WI38 (cell line): ENCODE measurements at regions not wholly inside any gene's neighbourhood (a gene's known extent, or its start where the extent isn't known, plus 50 kb on each side); places are given as distances from the start of the nearest gene placed in this dataset.

Experiments
- H3K4me3 ChIP-seq: 2 replicates; pipeline ENCODE4 v1.5.1; 2011; ENCODE audit warnings: low read depth, mild to moderate bottlenecking, control low read depth, low read length
- TF ChIP-seq, protein P1 (sequence below): IDR thresholded peaks from 2 replicates; pipeline ENCODE4 v1.5.1; 2012; ENCODE audit warnings: low read depth, mild to moderate bottlenecking, control low read depth, low read length

GRCh38 chr11:96785073-96785472 lies 395.3 kb downstream of the JRKL start:
- H3K4me3 ChIP-seq, result no peak overlapping the region
- TF ChIP-seq, protein P1, sequence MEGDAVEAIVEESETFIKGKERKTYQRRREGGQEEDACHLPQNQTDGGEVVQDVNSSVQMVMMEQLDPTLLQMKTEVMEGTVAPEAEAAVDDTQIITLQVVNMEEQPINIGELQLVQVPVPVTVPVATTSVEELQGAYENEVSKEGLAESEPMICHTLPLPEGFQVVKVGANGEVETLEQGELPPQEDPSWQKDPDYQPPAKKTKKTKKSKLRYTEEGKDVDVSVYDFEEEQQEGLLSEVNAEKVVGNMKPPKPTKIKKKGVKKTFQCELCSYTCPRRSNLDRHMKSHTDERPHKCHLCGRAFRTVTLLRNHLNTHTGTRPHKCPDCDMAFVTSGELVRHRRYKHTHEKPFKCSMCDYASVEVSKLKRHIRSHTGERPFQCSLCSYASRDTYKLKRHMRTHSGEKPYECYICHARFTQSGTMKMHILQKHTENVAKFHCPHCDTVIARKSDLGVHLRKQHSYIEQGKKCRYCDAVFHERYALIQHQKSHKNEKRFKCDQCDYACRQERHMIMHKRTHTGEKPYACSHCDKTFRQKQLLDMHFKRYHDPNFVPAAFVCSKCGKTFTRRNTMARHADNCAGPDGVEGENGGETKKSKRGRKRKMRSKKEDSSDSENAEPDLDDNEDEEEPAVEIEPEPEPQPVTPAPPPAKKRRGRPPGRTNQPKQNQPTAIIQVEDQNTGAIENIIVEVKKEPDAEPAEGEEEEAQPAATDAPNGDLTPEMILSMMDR, result no peak

- TF ChIP-seq, protein P1, result no peak
- H3K4me3 ChIP-seq, result no peak overlapping the region
Observed at GRCh38 chr11:96794152-96794551, 404.3 kb downstream of the JRKL start.

- H3K4me3 ChIP-seq, result no peak overlapping the region
- TF ChIP-seq, protein P1, result no peak
Observed at GRCh38 chr11:96798445-96798844, 408.6 kb downstream of the JRKL start.

DNA sequence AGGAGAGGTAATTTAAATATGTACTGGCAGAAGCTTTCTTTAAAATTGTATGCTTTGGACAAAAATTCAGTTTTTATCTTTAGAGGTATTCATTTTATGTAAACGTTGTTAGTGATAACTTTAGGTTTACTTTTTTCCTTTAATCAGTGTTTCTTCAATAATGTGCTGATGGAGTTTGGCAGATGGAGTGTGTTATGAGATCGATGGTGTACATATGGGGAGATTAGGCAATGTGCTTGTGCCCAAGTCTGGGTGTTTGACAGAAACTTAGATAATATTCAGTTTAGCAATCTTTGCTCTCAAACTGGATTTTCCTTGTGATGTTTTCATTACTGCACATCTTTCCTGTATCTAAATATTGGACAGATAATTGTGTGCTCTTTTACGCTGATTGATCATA lies 425.4 kb downstream of the JRKL start:
- H3K4me3 ChIP-seq, result no peak overlapping the region
- TF ChIP-seq, protein P1, result no peak

- H3K4me3 ChIP-seq, result no peak overlapping the region
- TF ChIP-seq, protein P1, result no peak
Observed at GRCh38 chr11:96817482-96818399, 427.9 kb downstream of the JRKL start.

DNA sequence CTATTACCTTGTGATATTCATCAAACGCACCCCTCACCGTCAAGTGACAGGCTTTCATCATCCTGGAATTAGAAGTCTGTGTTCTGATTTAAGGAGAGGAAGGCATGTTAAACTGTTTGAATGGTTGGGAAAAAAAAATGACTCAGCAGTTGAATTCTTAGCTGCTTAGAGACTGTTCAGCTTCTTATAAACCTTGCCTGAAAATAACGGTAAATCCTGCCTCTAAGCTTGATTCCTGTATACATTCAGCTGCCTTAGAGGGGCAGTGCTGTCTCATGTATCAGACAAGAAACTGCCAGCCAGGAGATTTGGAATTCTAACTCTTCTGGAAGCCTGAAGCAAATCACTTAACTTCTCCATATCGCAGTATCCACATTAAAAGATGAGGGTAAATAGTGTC lies 437.4 kb downstream of the JRKL start:
- TF ChIP-seq, protein P1, result no peak
- no peak overlapping the region for H3K4me3 ChIP-seq

DNA sequence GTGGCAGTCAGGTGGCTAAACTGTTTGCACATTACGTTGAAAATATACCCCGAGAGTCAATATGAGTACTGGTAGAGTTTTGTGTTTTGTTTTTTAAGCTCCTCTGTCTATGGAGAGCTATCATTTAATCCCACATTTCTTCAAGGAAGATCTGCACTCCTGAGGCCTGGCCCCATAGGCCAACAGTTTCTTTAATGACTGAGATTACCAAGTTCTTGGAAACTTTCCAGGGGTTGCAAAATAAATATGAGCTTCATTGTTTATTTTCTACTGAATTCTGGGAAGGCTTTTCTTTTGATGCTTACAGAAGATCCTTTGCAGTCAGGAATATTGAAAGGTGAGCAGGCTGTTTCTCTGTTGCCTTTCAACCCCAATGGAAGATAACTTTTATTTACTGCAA lies 452.0 kb downstream of the JRKL start:
- no peak overlapping the region for H3K4me3 ChIP-seq
- TF ChIP-seq, protein P1, result no peak
